ENCODE measurements at regions not wholly inside any gene's neighbourhood (a gene's known extent, or its start where the extent isn't known, plus 50 kb on each side); places are given as distances from the start of the nearest gene placed in this dataset.

DNA sequence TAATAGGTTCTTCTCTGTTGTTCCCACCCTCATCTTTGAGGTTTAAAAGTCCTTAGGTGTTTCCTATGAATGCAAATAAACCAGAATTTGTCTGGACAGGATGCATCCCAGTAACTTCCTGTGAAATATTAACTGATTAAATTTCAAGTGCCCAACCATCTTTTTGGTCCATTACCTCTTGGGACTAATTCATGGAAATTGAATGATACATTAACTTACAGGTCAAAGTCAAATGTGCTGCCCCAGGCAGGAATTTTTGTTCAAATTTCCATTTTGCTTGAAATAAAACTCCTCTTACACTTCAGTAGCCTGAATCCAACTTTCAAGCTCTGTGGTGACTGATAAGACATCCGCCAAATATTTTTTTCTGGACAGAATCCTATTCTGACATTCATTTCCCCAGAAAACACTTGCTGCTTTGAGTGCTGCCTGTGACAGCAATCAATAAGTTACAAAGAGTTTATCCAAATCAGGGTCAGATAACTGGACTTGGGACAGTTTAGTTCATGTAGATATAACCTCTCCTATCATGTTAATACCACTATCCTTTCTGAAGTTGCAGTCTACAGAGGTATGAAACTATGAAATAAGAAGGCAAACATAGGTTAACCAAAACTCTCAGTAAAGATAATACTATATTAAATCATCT lies 383.5 kb downstream of the POM121L12 start (continued):
- TF ChIP-seq, protein P1, sequence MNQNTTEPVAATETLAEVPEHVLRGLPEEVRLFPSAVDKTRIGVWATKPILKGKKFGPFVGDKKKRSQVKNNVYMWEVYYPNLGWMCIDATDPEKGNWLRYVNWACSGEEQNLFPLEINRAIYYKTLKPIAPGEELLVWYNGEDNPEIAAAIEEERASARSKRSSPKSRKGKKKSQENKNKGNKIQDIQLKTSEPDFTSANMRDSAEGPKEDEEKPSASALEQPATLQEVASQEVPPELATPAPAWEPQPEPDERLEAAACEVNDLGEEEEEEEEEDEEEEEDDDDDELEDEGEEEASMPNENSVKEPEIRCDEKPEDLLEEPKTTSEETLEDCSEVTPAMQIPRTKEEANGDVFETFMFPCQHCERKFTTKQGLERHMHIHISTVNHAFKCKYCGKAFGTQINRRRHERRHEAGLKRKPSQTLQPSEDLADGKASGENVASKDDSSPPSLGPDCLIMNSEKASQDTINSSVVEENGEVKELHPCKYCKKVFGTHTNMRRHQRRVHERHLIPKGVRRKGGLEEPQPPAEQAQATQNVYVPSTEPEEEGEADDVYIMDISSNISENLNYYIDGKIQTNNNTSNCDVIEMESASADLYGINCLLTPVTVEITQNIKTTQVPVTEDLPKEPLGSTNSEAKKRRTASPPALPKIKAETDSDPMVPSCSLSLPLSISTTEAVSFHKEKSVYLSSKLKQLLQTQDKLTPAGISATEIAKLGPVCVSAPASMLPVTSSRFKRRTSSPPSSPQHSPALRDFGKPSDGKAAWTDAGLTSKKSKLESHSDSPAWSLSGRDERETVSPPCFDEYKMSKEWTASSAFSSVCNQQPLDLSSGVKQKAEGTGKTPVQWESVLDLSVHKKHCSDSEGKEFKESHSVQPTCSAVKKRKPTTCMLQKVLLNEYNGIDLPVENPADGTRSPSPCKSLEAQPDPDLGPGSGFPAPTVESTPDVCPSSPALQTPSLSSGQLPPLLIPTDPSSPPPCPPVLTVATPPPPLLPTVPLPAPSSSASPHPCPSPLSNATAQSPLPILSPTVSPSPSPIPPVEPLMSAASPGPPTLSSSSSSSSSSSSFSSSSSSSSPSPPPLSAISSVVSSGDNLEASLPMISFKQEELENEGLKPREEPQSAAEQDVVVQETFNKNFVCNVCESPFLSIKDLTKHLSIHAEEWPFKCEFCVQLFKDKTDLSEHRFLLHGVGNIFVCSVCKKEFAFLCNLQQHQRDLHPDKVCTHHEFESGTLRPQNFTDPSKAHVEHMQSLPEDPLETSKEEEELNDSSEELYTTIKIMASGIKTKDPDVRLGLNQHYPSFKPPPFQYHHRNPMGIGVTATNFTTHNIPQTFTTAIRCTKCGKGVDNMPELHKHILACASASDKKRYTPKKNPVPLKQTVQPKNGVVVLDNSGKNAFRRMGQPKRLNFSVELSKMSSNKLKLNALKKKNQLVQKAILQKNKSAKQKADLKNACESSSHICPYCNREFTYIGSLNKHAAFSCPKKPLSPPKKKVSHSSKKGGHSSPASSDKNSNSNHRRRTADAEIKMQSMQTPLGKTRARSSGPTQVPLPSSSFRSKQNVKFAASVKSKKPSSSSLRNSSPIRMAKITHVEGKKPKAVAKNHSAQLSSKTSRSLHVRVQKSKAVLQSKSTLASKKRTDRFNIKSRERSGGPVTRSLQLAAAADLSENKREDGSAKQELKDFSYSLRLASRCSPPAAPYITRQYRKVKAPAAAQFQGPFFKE (tag by site-specific recombination; IDR thresholded peaks at IDR 0.05; ENCODE audit: borderline replicate concordance) = no peak
- TF ChIP-seq, protein P2, sequence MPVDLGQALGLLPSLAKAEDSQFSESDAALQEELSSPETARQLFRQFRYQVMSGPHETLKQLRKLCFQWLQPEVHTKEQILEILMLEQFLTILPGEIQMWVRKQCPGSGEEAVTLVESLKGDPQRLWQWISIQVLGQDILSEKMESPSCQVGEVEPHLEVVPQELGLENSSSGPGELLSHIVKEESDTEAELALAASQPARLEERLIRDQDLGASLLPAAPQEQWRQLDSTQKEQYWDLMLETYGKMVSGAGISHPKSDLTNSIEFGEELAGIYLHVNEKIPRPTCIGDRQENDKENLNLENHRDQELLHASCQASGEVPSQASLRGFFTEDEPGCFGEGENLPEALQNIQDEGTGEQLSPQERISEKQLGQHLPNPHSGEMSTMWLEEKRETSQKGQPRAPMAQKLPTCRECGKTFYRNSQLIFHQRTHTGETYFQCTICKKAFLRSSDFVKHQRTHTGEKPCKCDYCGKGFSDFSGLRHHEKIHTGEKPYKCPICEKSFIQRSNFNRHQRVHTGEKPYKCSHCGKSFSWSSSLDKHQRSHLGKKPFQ (tag by site-specific recombination; IDR thresholded peaks at IDR 0.05) = no peak
- no peak for TF ChIP-seq ZNF433 (tag by site-specific recombination; IDR thresholded peaks at IDR 0.05; ENCODE audit: low read depth)

- CTCF ChIA-PET = no interaction called here
- no peaks in the 10 kb centered on the region for H3K9me3 ChIP-seq (ENCODE audit: control insufficient read depth, insufficient read depth, low read depth, low read length)
- POLR2A ChIA-PET = no interaction called here
- no peaks in the 10 kb centered on the region for H3K36me3 ChIP-seq (ENCODE audit: control insufficient read depth in 2 of 2, insufficient read depth in 1 of 2, low read length in 2 of 2)
- H3K4me3 ChIP-seq (ENCODE audit: low read depth, low read length) = no peak overlapping the region
- H3K27ac ChIP-seq (ENCODE audit: extremely low read depth, low read depth, low read length) = no peak overlapping the region
- no peaks in the 10 kb centered on the region for H3K4me1 ChIP-seq (ENCODE audit: control insufficient read depth, insufficient read depth, low read length)
- TF ChIP-seq ZNF449 (tag by site-specific recombination; IDR thresholded peaks at IDR 0.05) (no peak), REPIN1 (tag by site-specific recombination; IDR thresholded peaks at IDR 0.05; ENCODE audit: low read depth) (no peak), PBX3 (CRISPR knock-in tag; IDR thresholded peaks at IDR 0.05) (no peak), TRIM28 (IDR thresholded peaks at IDR 0.05; ENCODE audit: borderline replicate concordance, low read length) (no peak), GLIS2 (tag by site-specific recombination; IDR thresholded peaks at IDR 0.05) (no peak), ZNF354C (tag by site-specific recombination; IDR thresholded peaks at IDR 0.05; ENCODE audit: borderline replicate concordance, low read depth) (no peak)
These were observed 385.1 kb downstream of the POM121L12 start for GRCh38 chr7:53420550-53420949.

DNA sequence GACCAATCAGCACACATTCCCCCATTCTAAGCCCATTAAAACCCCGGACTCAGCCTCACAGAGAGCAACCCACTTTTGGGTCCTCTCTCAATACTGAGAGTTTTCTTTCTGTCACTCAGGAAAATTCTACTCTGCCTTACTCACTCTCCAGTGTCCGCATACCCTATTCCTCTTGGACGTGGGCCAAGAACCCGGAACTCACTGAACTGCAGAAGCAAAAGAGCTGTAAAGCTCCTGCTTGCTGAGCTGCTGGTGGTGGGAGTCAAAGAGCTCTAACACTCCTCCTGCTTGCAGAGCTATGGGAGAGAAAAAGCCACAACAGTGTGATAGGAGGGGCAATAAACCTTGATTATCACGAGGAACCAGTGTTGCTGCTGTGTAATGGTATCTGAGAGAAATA lies 386.9 kb downstream of the POM121L12 start:
- POLR2A ChIA-PET = no interaction called here
- Histone ChIP-seq H3K36me3 (ENCODE audit: control insufficient read depth in 2 of 2, insufficient read depth in 1 of 2, low read length in 2 of 2) (no peaks in the 10 kb centered on the region), H3K27ac (ENCODE audit: extremely low read depth, low read depth, low read length) (no peak overlapping the region), H3K4me1 (ENCODE audit: control insufficient read depth, insufficient read depth, low read length) (no peaks in the 10 kb centered on the region), H3K9me3 (ENCODE audit: control insufficient read depth, insufficient read depth, low read depth, low read length) (no peaks in the 10 kb centered on the region), H3K4me3 (ENCODE audit: low read depth, low read length) (no peak overlapping the region)
- TF ChIP-seq ZNF707 (tag by site-specific recombination; IDR thresholded peaks at IDR 0.05) (no peak), KLF8 (tag by site-specific recombination; IDR thresholded peaks at IDR 0.05) (no peak)
- CTCF ChIA-PET = interaction anchor here (0.7 kb wide), 1 partner anchor 88 kb away, joined by 3 read pairs; no protein-coding TSS in a partner anchor
